ENCODE measurements at regions not wholly inside any gene's neighbourhood (a gene's known extent, or its start where the extent isn't known, plus 50 kb on each side); places are given as distances from the start of the nearest gene placed in this dataset.
A peak's percentile ranks its signal among the peaks of the same experiment; 100 is the strongest.

- no peak for DNase-seq
These were observed 144.6 kb upstream of the RAI14 start for GRCh38 chr5:34511481-34511880.

GRCh38 chr5:34511915-34512314, 144.2 kb upstream of the RAI14 start:
- DNase-seq: no peak

- no peak for DNase-seq
These were observed 140.0 kb upstream of the RAI14 start for GRCh38 chr5:34516166-34516565.

GRCh38 chr5:34516686-34517085, 139.4 kb upstream of the RAI14 start:
- DNase-seq: no peak

- DNase-seq: no peak
These were observed 138.9 kb upstream of the RAI14 start for GRCh38 chr5:34517249-34517648.

- no peak for DNase-seq
These were observed 136.5 kb upstream of the RAI14 start for GRCh38 chr5:34519489-34520220.

- DNase-seq: no peak
These were observed 134.4 kb upstream of the RAI14 start for GRCh38 chr5:34521628-34522290.

GRCh38 chr5:34522599-34523386, 133.3 kb upstream of the RAI14 start:
- peak; percentile 56 for DNase-seq

- DNase-seq: no peak
These were observed 132.8 kb upstream of the RAI14 start for GRCh38 chr5:34523387-34523726.

GRCh38 chr5:34524123-34524522, 132.0 kb upstream of the RAI14 start:
- DNase-seq: no peak

GRCh38 chr5:34525761-34526160, 130.4 kb upstream of the RAI14 start:
- DNase-seq: no peak

- DNase-seq: no peak
These were observed 129.3 kb upstream of the RAI14 start for GRCh38 chr5:34526682-34527305.

GRCh38 chr5:34529581-34530331, 126.4 kb upstream of the RAI14 start:
- DNase-seq: no peak

- no peak for DNase-seq
These were observed 125.5 kb upstream of the RAI14 start for GRCh38 chr5:34530637-34531036.

GRCh38 chr5:34531751-34532360, 124.3 kb upstream of the RAI14 start:
- DNase-seq: no peak

- DNase-seq: no peak
These were observed 122.3 kb upstream of the RAI14 start for GRCh38 chr5:34533582-34534522.

- no peak for DNase-seq
These were observed 121.5 kb upstream of the RAI14 start for GRCh38 chr5:34534523-34535103.

GRCh38 chr5:34535433-34535832, 120.7 kb upstream of the RAI14 start:
- DNase-seq: no peak

- no peak for DNase-seq
These were observed 120.0 kb upstream of the RAI14 start for GRCh38 chr5:34535944-34536623.

- DNase-seq: no peak
These were observed 119.4 kb upstream of the RAI14 start for GRCh38 chr5:34536699-34537098.
